ENCODE measurements at regions not wholly inside any gene's neighbourhood (a gene's known extent, or its start where the extent isn't known, plus 50 kb on each side); places are given as distances from the start of the nearest gene placed in this dataset.

DNA sequence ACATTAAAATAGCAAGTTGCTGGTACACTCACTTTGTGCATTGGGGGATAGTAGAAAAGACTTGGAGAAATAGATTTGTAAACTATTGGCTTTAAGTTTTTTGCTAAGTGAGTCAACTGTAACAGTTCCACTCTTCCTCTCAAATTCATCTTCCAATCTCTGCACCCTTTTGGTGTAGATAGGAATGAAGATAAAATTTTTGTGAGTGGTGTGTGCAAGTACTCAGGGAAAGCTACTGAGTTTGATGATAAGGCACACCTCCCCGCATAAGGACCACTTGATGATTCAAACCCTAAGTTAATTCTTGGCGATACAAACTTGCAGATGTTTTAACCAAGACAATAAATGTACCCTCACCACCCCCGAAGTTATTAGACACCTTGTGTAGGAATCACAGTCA is 168.3 kb upstream of the SLITRK1 start:
- Histone ChIP-seq H3K4me3 (ENCODE audit: low read depth, low read length) (no peak overlapping the region), H3K4me1 (no peaks in the 10 kb centered on the region), H3K9me3 (no peaks in the 10 kb centered on the region), H3K36me3 (ENCODE audit: control insufficient read depth, insufficient read depth, low read length) (no peaks in the 10 kb centered on the region), H3K27me3 (replicated peaks; ENCODE audit: control insufficient read depth, insufficient read depth, low read length) (no peaks in the 10 kb centered on the region)
- peaks cover 3% of the 10 kb centered on the region for H3K27me3 Mint-ChIP-seq (ENCODE audit: insufficient read depth, unreplicated experiment)
- no TSS peak for BruUV-seq (replicated peaks)
- intact Hi-C loops (cut with micrococcal nuclease; ENCODE audit: unreplicated experiment): no loop called here
- H3K9me3 Mint-ChIP-seq (ENCODE audit: unreplicated experiment): no peaks in the 10 kb centered on the region
- H3K36me3 Mint-ChIP-seq (ENCODE audit: insufficient read depth, unreplicated experiment): no peaks in the 10 kb centered on the region
- TF ChIP-seq, protein P1, sequence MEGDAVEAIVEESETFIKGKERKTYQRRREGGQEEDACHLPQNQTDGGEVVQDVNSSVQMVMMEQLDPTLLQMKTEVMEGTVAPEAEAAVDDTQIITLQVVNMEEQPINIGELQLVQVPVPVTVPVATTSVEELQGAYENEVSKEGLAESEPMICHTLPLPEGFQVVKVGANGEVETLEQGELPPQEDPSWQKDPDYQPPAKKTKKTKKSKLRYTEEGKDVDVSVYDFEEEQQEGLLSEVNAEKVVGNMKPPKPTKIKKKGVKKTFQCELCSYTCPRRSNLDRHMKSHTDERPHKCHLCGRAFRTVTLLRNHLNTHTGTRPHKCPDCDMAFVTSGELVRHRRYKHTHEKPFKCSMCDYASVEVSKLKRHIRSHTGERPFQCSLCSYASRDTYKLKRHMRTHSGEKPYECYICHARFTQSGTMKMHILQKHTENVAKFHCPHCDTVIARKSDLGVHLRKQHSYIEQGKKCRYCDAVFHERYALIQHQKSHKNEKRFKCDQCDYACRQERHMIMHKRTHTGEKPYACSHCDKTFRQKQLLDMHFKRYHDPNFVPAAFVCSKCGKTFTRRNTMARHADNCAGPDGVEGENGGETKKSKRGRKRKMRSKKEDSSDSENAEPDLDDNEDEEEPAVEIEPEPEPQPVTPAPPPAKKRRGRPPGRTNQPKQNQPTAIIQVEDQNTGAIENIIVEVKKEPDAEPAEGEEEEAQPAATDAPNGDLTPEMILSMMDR (IDR thresholded peaks at IDR 0.05; ENCODE audit: insufficient read depth in 1 of 2, low read depth in 1 of 2, low read length in 1 of 2, severe bottlenecking in 1 of 2, unreplicated experiment in 1 of 2): no peak
- ChIA-PET POLR2A (no interaction called here), CTCF (no interaction called here)
- no peak overlapping the region for H3K27ac Mint-ChIP-seq (ENCODE audit: unreplicated experiment)
- H3K4me3 Mint-ChIP-seq (ENCODE audit: unreplicated experiment): no peak overlapping the region
- DNase-seq: no peak
- H3K4me1 Mint-ChIP-seq (ENCODE audit: low read depth, unreplicated experiment): no peaks in the 10 kb centered on the region

DNA sequence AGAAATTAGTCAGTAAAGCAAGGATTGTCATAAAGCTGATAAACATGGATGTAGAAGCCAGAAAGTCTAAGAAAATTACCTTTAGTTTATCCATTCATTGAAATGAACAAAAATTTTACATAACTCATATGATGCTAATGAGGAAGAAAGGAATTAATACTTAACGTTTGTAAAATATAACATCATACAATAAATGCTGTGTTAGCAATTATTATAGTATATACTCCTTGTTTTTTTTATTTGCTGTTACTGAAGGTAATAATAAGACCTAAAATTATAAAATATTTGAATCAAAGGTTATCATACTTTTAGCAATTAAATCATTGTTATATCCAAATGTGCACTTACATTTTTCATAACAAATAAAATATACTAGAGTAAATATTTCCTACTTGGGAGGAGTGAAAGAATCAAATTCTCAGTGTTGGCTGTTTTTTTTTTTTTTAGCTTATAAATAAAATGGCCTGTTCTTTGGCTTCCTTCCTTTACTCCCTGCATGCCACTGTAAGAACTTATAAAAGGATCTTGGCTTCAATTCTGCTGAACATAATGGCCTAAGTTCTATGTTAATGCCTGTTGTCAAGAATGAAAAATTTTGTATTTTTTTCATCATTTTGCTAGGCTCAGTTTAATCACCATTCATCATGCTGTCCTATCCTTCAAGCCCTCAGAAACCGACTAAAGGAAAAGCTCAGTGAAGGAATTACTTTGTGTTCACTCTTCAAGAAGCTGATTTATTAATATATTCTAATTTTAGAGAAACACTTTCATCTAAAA is 167.4 kb upstream of the SLITRK1 start:
- Histone ChIP-seq H3K27me3 (replicated peaks; ENCODE audit: control insufficient read depth, insufficient read depth, low read length) (no peaks in the 10 kb centered on the region), H3K4me1 (no peaks in the 10 kb centered on the region), H3K36me3 (ENCODE audit: control insufficient read depth, insufficient read depth, low read length) (no peaks in the 10 kb centered on the region), H3K4me3 (ENCODE audit: low read depth, low read length) (no peak overlapping the region), H3K9me3 (no peaks in the 10 kb centered on the region)
- no peaks in the 10 kb centered on the region for H3K9me3 Mint-ChIP-seq (ENCODE audit: unreplicated experiment)
- H3K36me3 Mint-ChIP-seq (ENCODE audit: insufficient read depth, unreplicated experiment): no peaks in the 10 kb centered on the region
- H3K27me3 Mint-ChIP-seq (ENCODE audit: insufficient read depth, unreplicated experiment): peaks cover 3% of the 10 kb centered on the region
- no peak overlapping the region for H3K4me3 Mint-ChIP-seq (ENCODE audit: unreplicated experiment)
- POLR2A ChIA-PET: no interaction called here
- CTCF ChIA-PET: no interaction called here
- TF ChIP-seq, protein P1 (IDR thresholded peaks at IDR 0.05; ENCODE audit: insufficient read depth in 1 of 2, low read depth in 1 of 2, low read length in 1 of 2, severe bottlenecking in 1 of 2, unreplicated experiment in 1 of 2): no peak
- no TSS peak for BruUV-seq (replicated peaks)
- intact Hi-C loops (cut with micrococcal nuclease; ENCODE audit: unreplicated experiment): no loop called here
- DNase-seq: no peak
- H3K4me1 Mint-ChIP-seq (ENCODE audit: low read depth, unreplicated experiment): no peaks in the 10 kb centered on the region
- no peak overlapping the region for H3K27ac Mint-ChIP-seq (ENCODE audit: unreplicated experiment)

DNA sequence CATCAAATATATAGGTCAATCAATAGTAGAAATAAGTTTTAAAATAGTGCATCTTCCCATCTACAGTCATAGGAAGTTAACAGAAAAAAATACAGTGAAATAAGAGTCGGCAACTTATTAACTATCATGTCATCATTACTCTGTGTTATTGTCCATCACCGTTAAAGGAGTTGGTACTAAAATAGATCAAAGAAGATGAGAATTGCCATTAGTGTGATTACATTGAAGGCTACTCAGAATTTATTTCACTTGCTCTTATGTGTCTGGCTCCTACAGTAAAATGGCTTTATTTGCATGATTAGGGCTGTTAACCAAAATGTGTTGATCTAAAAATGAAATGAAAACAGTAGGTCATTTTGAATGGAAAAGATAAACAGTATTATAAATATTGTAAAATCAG is 162.5 kb upstream of the SLITRK1 start:
- no TSS peak for BruUV-seq (replicated peaks)
- no peak overlapping the region for H3K4me3 ChIP-seq (ENCODE audit: low read depth, low read length)
- peaks cover 3% of the 10 kb centered on the region for H3K27me3 Mint-ChIP-seq (ENCODE audit: insufficient read depth, unreplicated experiment)
- H3K9me3 ChIP-seq: no peaks in the 10 kb centered on the region
- no peaks in the 10 kb centered on the region for H3K4me1 ChIP-seq
- H3K36me3 ChIP-seq (ENCODE audit: control insufficient read depth, insufficient read depth, low read length): no peaks in the 10 kb centered on the region
- H3K36me3 Mint-ChIP-seq (ENCODE audit: insufficient read depth, unreplicated experiment): no peaks in the 10 kb centered on the region
- H3K27ac Mint-ChIP-seq (ENCODE audit: unreplicated experiment): no peak overlapping the region
- H3K9me3 Mint-ChIP-seq (ENCODE audit: unreplicated experiment): no peaks in the 10 kb centered on the region
- DNase-seq: no peak
- TF ChIP-seq, protein P1 (IDR thresholded peaks at IDR 0.05; ENCODE audit: insufficient read depth in 1 of 2, low read depth in 1 of 2, low read length in 1 of 2, severe bottlenecking in 1 of 2, unreplicated experiment in 1 of 2): no peak
- H3K27me3 ChIP-seq (replicated peaks; ENCODE audit: control insufficient read depth, insufficient read depth, low read length): no peaks in the 10 kb centered on the region
- no peak overlapping the region for H3K4me3 Mint-ChIP-seq (ENCODE audit: unreplicated experiment)
- CTCF ChIA-PET: no interaction called here
- POLR2A ChIA-PET: no interaction called here
- H3K4me1 Mint-ChIP-seq (ENCODE audit: low read depth, unreplicated experiment): no peaks in the 10 kb centered on the region
- intact Hi-C loops (cut with micrococcal nuclease; ENCODE audit: unreplicated experiment): no loop called here

Measured in Caco-2 (cell line).